Smooth muscle cell (in vitro differentiated cells): ENCODE measurements at regions not wholly inside any gene's neighbourhood (a gene's known extent, or its start where the extent isn't known, plus 50 kb on each side); places are given as distances from the start of the nearest gene placed in this dataset.

Experiments
- DNase-seq: peaks from one replicate; lab custom pipeline; 2025; ENCODE audit not compliant: unreplicated experiment; lab: John Stamatoyannopoulos, UW
- H2AFZ ChIP-seq: fragments of 200-600 bp; sonication (generic); 2 replicates; pipeline ENCODE4 v1.6.0; 2016; ENCODE audit warnings: antibody characterized with exemption, low read depth, mild to moderate bottlenecking
- H3F3A ChIP-seq: fragments of 200-600 bp; sonication (generic); 2 replicates; pipeline ENCODE4 v1.6.0; 2017; ENCODE audit warnings: antibody characterized with exemption, low read depth
- H3K27ac ChIP-seq: fragments of 200-600 bp; sonication (generic); 2 replicates; pipeline ENCODE4 v1.5.1; 2016; ENCODE audit warnings: low read depth, mild to moderate bottlenecking
- H3K27me3 ChIP-seq: fragments of 200-600 bp; sonication (generic); 2 replicates; pipeline ENCODE4 v1.6.1; 2016; ENCODE audit warnings: low read depth, mild to moderate bottlenecking
- H3K36me3 ChIP-seq: fragments of 200-600 bp; sonication (generic); 2 replicates; pipeline ENCODE4 v1.5.1; 2016; ENCODE audit warnings: low read depth
- H3K4me1 ChIP-seq: fragments of 200-600 bp; sonication (generic); 2 replicates; pipeline ENCODE4 v1.5.1; 2016; ENCODE audit warnings: low read depth
- H3K4me2 ChIP-seq: fragments of 200-600 bp; sonication (generic); 2 replicates; pipeline ENCODE4 v1.6.0; 2016; ENCODE audit warnings: mild to moderate bottlenecking
- H3K4me3 ChIP-seq: fragments of 200-600 bp; sonication (generic); 2 replicates; pipeline ENCODE4 v1.5.1; 2016; ENCODE audit warnings: mild to moderate bottlenecking
- H3K79me2 ChIP-seq: fragments of 200-600 bp; sonication (generic); 2 replicates; pipeline ENCODE4 v1.6.0; 2016; ENCODE audit warnings: low read depth, mild to moderate bottlenecking
- H3K9ac ChIP-seq: fragments of 200-600 bp; sonication (generic); 2 replicates; pipeline ENCODE4 v1.6.0; 2016; ENCODE audit warnings: low read depth
- H3K9me3 ChIP-seq: fragments of 200-600 bp; sonication (generic); replicated peaks from 2 replicates; pipeline ENCODE4 v1.5.1; 2016; ENCODE audit warnings: low read depth
- H4K20me1 ChIP-seq: fragments of 200-600 bp; sonication (generic); 2 replicates; pipeline ENCODE4 v1.6.0; 2016; ENCODE audit warnings: low read depth
- CTCF ChIP-seq: fragments of 200-600 bp; sonication (generic); IDR thresholded peaks from 2 replicates; pipeline ENCODE4 v1.5.1; 2017; ENCODE audit warnings: borderline replicate concordance, mild to moderate bottlenecking, antibody characterized with exemption; ENCODE audit not compliant: insufficient read depth, poor library complexity, severe bottlenecking
- WGBS: methylation state at CpG from one replicate; pipeline ENCODE4 v1.1.7; 2016; ENCODE audit warnings: low lambda C conversion rate; 5-methylcytosine and 5-hydroxymethylcytosine counted together

- no peaks in the 10 kb centered on the region for H3K36me3 ChIP-seq
- DNase-seq: no peak
- H2AFZ ChIP-seq: no peak overlapping the region
- H4K20me1 ChIP-seq: no peaks in the 10 kb centered on the region
- H3K27ac ChIP-seq: no peak overlapping the region
- no peak overlapping the region for H3K4me3 ChIP-seq
- no peak for TF ChIP-seq CTCF
- H3K4me1 ChIP-seq: no peaks in the 10 kb centered on the region
- WGBS: 98% methylated on average over 2 of the region's 2 CpGs
- H3K9ac ChIP-seq: no peak overlapping the region
- no peaks in the 10 kb centered on the region for H3K27me3 ChIP-seq
- no peaks in the 10 kb centered on the region for H3K79me2 ChIP-seq
- H3K4me2 ChIP-seq: no peak overlapping the region
- no peaks in the 10 kb centered on the region for H3K9me3 ChIP-seq
- H3F3A ChIP-seq: no peaks in the 10 kb centered on the region
Measured at GRCh38 chr11:130544266-130544665, 95.8 kb downstream of the ADAMTS15 start.

GRCh38 chr11:130545449-130546072, 97.1 kb downstream of the ADAMTS15 start:
- no peaks in the 10 kb centered on the region for H3K4me1 ChIP-seq
- H3K27ac ChIP-seq: no peak overlapping the region
- H2AFZ ChIP-seq: no peak overlapping the region
- no peak overlapping the region for H3K4me2 ChIP-seq
- H3K27me3 ChIP-seq: no peaks in the 10 kb centered on the region
- no peaks in the 10 kb centered on the region for H3F3A ChIP-seq
- TF ChIP-seq CTCF: no peak
- no peaks in the 10 kb centered on the region for H3K9me3 ChIP-seq
- no peaks in the 10 kb centered on the region for H3K36me3 ChIP-seq
- no peaks in the 10 kb centered on the region for H4K20me1 ChIP-seq
- no peak for DNase-seq
- WGBS: 95% methylated on average over 4 of the region's 4 CpGs
- no peaks in the 10 kb centered on the region for H3K79me2 ChIP-seq
- no peak overlapping the region for H3K4me3 ChIP-seq
- H3K9ac ChIP-seq: no peak overlapping the region

- Histone ChIP-seq H3K9me3 (no peaks in the 10 kb centered on the region), H3K4me1 (no peaks in the 10 kb centered on the region), H3K4me2 (no peak overlapping the region), H4K20me1 (no peaks in the 10 kb centered on the region), H3K9ac (no peak overlapping the region), H3K27me3 (no peaks in the 10 kb centered on the region), H3F3A (no peaks in the 10 kb centered on the region), H2AFZ (no peak overlapping the region), H3K79me2 (no peaks in the 10 kb centered on the region), H3K4me3 (no peak overlapping the region), H3K27ac (no peak overlapping the region), H3K36me3 (no peaks in the 10 kb centered on the region)
- WGBS: 95% methylated on average over 7 of the region's 7 CpGs
- no peak for TF ChIP-seq CTCF
- DNase-seq: no peak
Measured at GRCh38 chr11:130546438-130546837, 98.0 kb downstream of the ADAMTS15 start.

- no peak overlapping the region for H3K4me2 ChIP-seq
- no peak overlapping the region for H3K9ac ChIP-seq
- no peaks in the 10 kb centered on the region for H3K27me3 ChIP-seq
- H2AFZ ChIP-seq: no peak overlapping the region
- no peaks in the 10 kb centered on the region for H3K36me3 ChIP-seq
- no peak for DNase-seq
- H3K79me2 ChIP-seq: no peaks in the 10 kb centered on the region
- H3K9me3 ChIP-seq: no peaks in the 10 kb centered on the region
- no peaks in the 10 kb centered on the region for H3K4me1 ChIP-seq
- 93% methylated on average over 33 of the region's 33 CpGs for WGBS
- no peaks in the 10 kb centered on the region for H4K20me1 ChIP-seq
- no peak for TF ChIP-seq CTCF
- H3K4me3 ChIP-seq: no peak overlapping the region
- no peak overlapping the region for H3K27ac ChIP-seq
- H3F3A ChIP-seq: no peaks in the 10 kb centered on the region
Measured at GRCh38 chr11:130546901-130547694, 98.7 kb downstream of the ADAMTS15 start.
